Endothelial cell of umbilical vein (primary cell): ENCODE measurements at regions not wholly inside any gene's neighbourhood (a gene's known extent, or its start where the extent isn't known, plus 50 kb on each side); places are given as distances from the start of the nearest gene placed in this dataset.

Source experiments
- BruUV-seq: library from RNA; stranded (reverse); fragments of 400-500 nt; replicated peaks from 2 replicates; lab custom pipeline; 2021; lab: Mats Ljungman, UMichigan
- CTCF ChIA-PET: fragments of 300-600, 350-600 bp; sonication (Branson Sonifier 250); formaldehyde crosslinking; loops from one replicate; lab custom pipeline; 2021; ENCODE audit warnings: antibody characterized with exemption, inconsistent platforms; lab: Charles Lee
- POLR2A ChIA-PET: fragments of 300-600, 350-600 bp; sonication (Branson Sonifier 250); formaldehyde crosslinking; loops from one replicate; lab custom pipeline; 2021; ENCODE audit warnings: antibody characterized with exemption, inconsistent platforms; lab: Charles Lee
- DNase-seq: peaks from one replicate; pipeline ENCODE4 v3.0.0-alpha.2; 2011; ENCODE audit warnings: low read depth, low spot score
- FAIRE-seq: peaks from 2 replicates; lab custom pipeline; 2011; peaks lifted over from hg19 to GRCh38; lab: Jason Lieb, UNC
- H2AFZ ChIP-seq: 2 replicates; pipeline ENCODE4 v1.6.0; 2012; ENCODE audit warnings: low read depth, low read length, control low read depth, inconsistent platforms
- H3K27ac ChIP-seq: 2 replicates; pipeline ENCODE4 v1.5.1; 2011; ENCODE audit warnings: low read depth, mild to moderate bottlenecking, control low read depth, low read length, moderate library complexity; ENCODE audit not compliant: insufficient read depth
- H3K27me3 ChIP-seq, 2 experiments: 2 replicates each; pipeline versions ENCODE4 v1.6.0 to v1.6.1; 2011; ENCODE audit warnings: low read length in 2 of 2, mixed read lengths in 1 of 2; ENCODE audit not compliant: control insufficient read depth in 2 of 2, insufficient read depth in 2 of 2
- H3K36me3 ChIP-seq, 2 experiments: 2 replicates in 1 of 2; 3 replicates in 1 of 2; pipeline ENCODE4 v1.5.1; 2011; ENCODE audit warnings: low read length in 2 of 2, mild to moderate bottlenecking in 1 of 2, moderate library complexity in 1 of 2; ENCODE audit not compliant: control insufficient read depth in 2 of 2, insufficient read depth in 2 of 2; ENCODE audit errors: extremely low read depth in 1 of 2
- H3K4me1 ChIP-seq: 3 replicates; pipeline ENCODE4 v1.5.1; 2011; ENCODE audit warnings: mild to moderate bottlenecking, low read length; ENCODE audit not compliant: control insufficient read depth, insufficient read depth; ENCODE audit errors: extremely low read depth
- H3K4me2 ChIP-seq: 2 replicates; pipeline ENCODE4 v1.6.1; 2011; ENCODE audit warnings: low read length, control low read depth, mixed read lengths; ENCODE audit not compliant: insufficient read depth
- H3K4me3 ChIP-seq, 3 experiments: fragments of 200-600 bp in 1 of 3; sonication (generic), shearing (Covaris generic) in 1 of 3; replicated peaks in 1 of 3; 2 replicates each; pipeline ENCODE4 v1.5.1; 2011 to 2016; ENCODE audit warnings: control low read depth in 3 of 3, low read length in 3 of 3, mild to moderate bottlenecking in 2 of 3, inconsistent platforms in 1 of 3, low read depth in 1 of 3, moderate library complexity in 1 of 3; ENCODE audit not compliant: insufficient read depth in 1 of 3
- H3K79me2 ChIP-seq: 2 replicates; pipeline ENCODE4 v1.6.0; 2012; ENCODE audit warnings: low read length, inconsistent platforms; ENCODE audit not compliant: control insufficient read depth, insufficient read depth
- H3K9ac ChIP-seq: replicated peaks from 2 replicates; pipeline ENCODE3; 2011; ENCODE audit warnings: low read length, control low read depth; ENCODE audit not compliant: insufficient read depth; ENCODE audit errors: extremely low read depth
- H3K9me1 ChIP-seq: replicated peaks from 3 replicates; pipeline ENCODE4 v1.6.0; 2011; ENCODE audit warnings: mild to moderate bottlenecking, low read length; ENCODE audit not compliant: control insufficient read depth, insufficient read depth; ENCODE audit errors: extremely low read depth
- H3K9me3 ChIP-seq: replicated peaks from 2 replicates; pipeline ENCODE4 v1.5.1; 2012; ENCODE audit warnings: low read length, inconsistent platforms; ENCODE audit not compliant: control insufficient read depth, insufficient read depth
- H4K20me1 ChIP-seq: replicated peaks from 2 replicates; pipeline ENCODE3; 2011; ENCODE audit warnings: mild to moderate bottlenecking, low read length; ENCODE audit not compliant: control insufficient read depth, insufficient read depth; ENCODE audit errors: extremely low read depth
- CTCF ChIP-seq, 2 donors: IDR thresholded peaks; 1 replicate in 1 of 2; 2 replicates in 1 of 2; pipeline ENCODE4 v1.5.1; 2011; ENCODE audit warnings: low read length in 2 of 2, mild to moderate bottlenecking in 2 of 2, moderate library complexity in 2 of 2, control low read depth in 1 of 2, inconsistent platforms in 1 of 2, low read depth in 1 of 2; ENCODE audit not compliant: insufficient read depth in 1 of 2; ENCODE audit errors: extremely low read depth in 1 of 2
- EZH2 ChIP-seq: IDR thresholded peaks from 2 replicates; pipeline ENCODE4 v1.6.1; 2012; ENCODE audit warnings: borderline replicate concordance, low read depth, mild to moderate bottlenecking, moderate library complexity, low read length, inconsistent platforms; ENCODE audit not compliant: severe bottlenecking
- FOS ChIP-seq: IDR thresholded peaks from 2 replicates; pipeline ENCODE4 v1.6.1; 2011; ENCODE audit warnings: mild to moderate bottlenecking, low read length, moderate library complexity, borderline replicate concordance; ENCODE audit not compliant: insufficient read depth
- GATA2 ChIP-seq: IDR thresholded peaks from 2 replicates; pipeline ENCODE4 v1.7.0; 2011; ENCODE audit warnings: low read depth, mild to moderate bottlenecking, moderate library complexity, mixed read lengths, low read length; ENCODE audit not compliant: insufficient read length, insufficient read depth
- JUN ChIP-seq: IDR thresholded peaks from 2 replicates; pipeline ENCODE4 v1.6.1; 2011; ENCODE audit warnings: borderline replicate concordance, low read depth; ENCODE audit not compliant: insufficient read length, insufficient read depth
- MAX ChIP-seq: IDR thresholded peaks from 2 replicates; pipeline ENCODE4 v1.6.1; 2011; ENCODE audit not compliant: insufficient read depth, insufficient read length
- MYC ChIP-seq: IDR thresholded peaks from one replicate; pipeline ENCODE4 v1.6.1; 2011; ENCODE audit warnings: mild to moderate bottlenecking, low read depth, low read length
- POLR2A ChIP-seq: IDR thresholded peaks from 2 replicates; pipeline ENCODE4 v1.6.1; 2012; ENCODE audit warnings: low read depth, mild to moderate bottlenecking, control low read depth, low read length
- POLR2AphosphoS5 ChIP-seq: IDR thresholded peaks from 2 replicates; pipeline ENCODE4 v1.6.1; 2012; ENCODE audit warnings: low read depth, mild to moderate bottlenecking, control low read depth, low read length, moderate library complexity; ENCODE audit not compliant: insufficient read depth
- dilution Hi-C: fragments of 300-500 bp; cut with MboI; formaldehyde crosslinking; loops from one replicate; pipeline ENCODE4 v1.15.0; 2019; ENCODE audit warnings: low sequenced_read_pairs; ENCODE audit not compliant: extremely low pct_ligation_motif_present
- intact Hi-C: fragments of 100-400 bp; cut with micrococcal nuclease; formaldehyde crosslinking; loops from one replicate; pipeline ENCODE4 v1.10.0; 2022

- FAIRE-seq (no peak), DNase-seq (no peak)
- ChIA-PET POLR2A (no interaction called here), CTCF (no interaction called here)
- dilution Hi-C loops, result no loop called here
- Histone ChIP-seq H4K20me1 (no peaks in the 10 kb centered on the region), H3K36me3 (no peaks in the 10 kb centered on the region), H3K9ac (no peak overlapping the region), H3K27ac (no peak overlapping the region), H3K4me3 (no peak overlapping the region), H3K4me2 (no peak overlapping the region), H3K79me2 (no peaks in the 10 kb centered on the region), H3K9me3 (no peaks in the 10 kb centered on the region), H3K9me1 (no peaks in the 10 kb centered on the region), H3K27me3 (no peaks in the 10 kb centered on the region), H2AFZ (no peak overlapping the region), H3K4me1 (no peaks in the 10 kb centered on the region)
- TF ChIP-seq JUN, result no peak
- no peak for TF ChIP-seq GATA2
- no peak for TF ChIP-seq POLR2A
- TF ChIP-seq CTCF (IDR thresholded peaks at IDR 0.05; ENCODE audit: extremely low read depth in 1 of 2, insufficient read depth in 1 of 2, low read depth in 1 of 2, low read length in 2 of 2), result no peak
- no peak for TF ChIP-seq POLR2AphosphoS5
- no peak for TF ChIP-seq EZH2
- intact Hi-C loops, result no loop called here
- no TSS peak for BruUV-seq
Observed at GRCh38 chr1:233796146-233796783, 108.2 kb upstream of the SLC35F3 start.

GRCh38 chr1:233802611-233803010 lies 101.9 kb upstream of the SLC35F3 start:
- Histone ChIP-seq H4K20me1 (no peaks in the 10 kb centered on the region), H3K79me2 (no peaks in the 10 kb centered on the region), H3K9me3 (no peaks in the 10 kb centered on the region), H3K4me3 (no peak overlapping the region), H3K4me2 (no peak overlapping the region), H3K27me3 (no peaks in the 10 kb centered on the region), H3K27ac (no peak overlapping the region), H3K9ac (no peak overlapping the region), H3K4me1 (no peaks in the 10 kb centered on the region), H3K36me3 (no peaks in the 10 kb centered on the region), H2AFZ (no peak overlapping the region), H3K9me1 (no peaks in the 10 kb centered on the region)
- intact Hi-C loops (no loop called here), dilution Hi-C loops (no loop called here)
- DNase-seq (no peak), FAIRE-seq (no peak)
- TF ChIP-seq POLR2A (no peak), EZH2 (no peak), JUN (no peak), CTCF (IDR thresholded peaks at IDR 0.05; ENCODE audit: extremely low read depth in 1 of 2, insufficient read depth in 1 of 2, low read depth in 1 of 2, low read length in 2 of 2) (no peak), FOS (no peak), MAX (no peak), POLR2AphosphoS5 (no peak), GATA2 (no peak), MYC (no peak)
- ChIA-PET POLR2A (no interaction called here), CTCF (no interaction called here)
- BruUV-seq, result no TSS peak
